Stimulated activated CD4-positive, alpha-beta T cell treated with anti-CD3 and anti-CD28 coated beads, Interleukin-4, amount 100 ng/mL, for 48 hours (primary cell): ENCODE measurements at regions not wholly inside any gene's neighbourhood (a gene's known extent, or its start where the extent isn't known, plus 50 kb on each side); places are given as distances from the start of the nearest gene placed in this dataset.

ENCODE experiments used
- DNase-seq, 2 donors: peaks; one replicate each; pipeline ENCODE4 v3.0.0-alpha.2; 2020; ENCODE audit warnings: low read depth in 2 of 2

DNA sequence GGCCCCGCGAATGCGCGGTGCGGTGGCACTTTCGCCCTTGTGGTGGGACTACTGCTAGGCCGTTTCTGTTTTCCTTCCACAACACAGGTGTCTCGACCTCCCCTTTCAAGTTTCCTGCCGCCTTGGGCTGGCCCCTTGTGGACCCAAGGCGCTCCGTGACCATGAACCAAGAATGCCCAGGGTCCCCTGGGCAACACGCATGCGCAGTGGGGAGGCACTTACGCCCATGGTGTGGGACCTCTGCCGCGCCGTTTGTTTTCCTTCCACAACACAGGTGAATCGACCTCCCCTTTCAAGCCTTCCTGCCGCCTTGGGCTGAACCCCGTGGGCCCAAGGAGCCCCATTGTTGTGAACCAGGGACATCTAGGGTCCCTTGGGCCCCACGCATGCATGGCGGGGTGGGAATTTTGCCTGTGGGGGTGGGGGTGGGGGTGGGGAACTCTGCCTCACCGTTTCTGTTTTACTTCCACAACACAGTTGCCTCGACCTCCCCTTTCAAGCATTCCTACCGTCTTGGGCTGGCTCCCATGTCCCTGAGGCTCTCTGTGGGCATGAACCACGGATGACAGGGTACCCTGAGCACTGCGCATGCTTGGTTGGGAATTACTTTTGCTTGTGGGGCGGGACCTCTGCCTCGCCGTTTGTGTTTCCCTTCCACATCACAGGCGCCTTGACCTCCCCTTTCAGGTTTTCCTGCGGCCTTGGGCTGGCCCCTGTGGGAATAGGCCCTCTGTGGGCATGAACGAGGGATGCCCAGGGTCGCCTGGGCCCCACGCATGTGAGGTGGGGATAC, 355.1 kb downstream of the ALG10 start:
- DNase-seq, result no peak

DNA sequence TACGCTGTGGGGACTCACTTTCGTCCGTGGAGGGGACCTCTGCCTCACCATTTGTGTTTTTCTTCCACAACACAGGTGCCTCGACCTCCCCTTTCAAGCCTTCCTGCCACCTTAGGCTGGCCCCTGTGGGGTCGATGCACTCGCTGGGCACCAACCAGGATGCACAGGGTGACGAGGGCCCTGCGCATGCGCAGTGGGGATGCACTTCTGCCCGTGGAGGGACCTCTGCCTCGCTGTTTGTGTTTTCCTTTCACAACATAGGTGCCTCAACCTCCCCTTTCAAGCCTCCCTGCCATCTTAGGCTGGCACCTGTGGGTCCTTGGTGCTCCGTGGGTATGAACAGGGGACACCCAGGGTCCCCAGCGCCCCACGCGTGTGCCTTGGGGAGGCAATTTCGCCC, 356.8 kb downstream of the ALG10 start:
- no peak for DNase-seq

DNA sequence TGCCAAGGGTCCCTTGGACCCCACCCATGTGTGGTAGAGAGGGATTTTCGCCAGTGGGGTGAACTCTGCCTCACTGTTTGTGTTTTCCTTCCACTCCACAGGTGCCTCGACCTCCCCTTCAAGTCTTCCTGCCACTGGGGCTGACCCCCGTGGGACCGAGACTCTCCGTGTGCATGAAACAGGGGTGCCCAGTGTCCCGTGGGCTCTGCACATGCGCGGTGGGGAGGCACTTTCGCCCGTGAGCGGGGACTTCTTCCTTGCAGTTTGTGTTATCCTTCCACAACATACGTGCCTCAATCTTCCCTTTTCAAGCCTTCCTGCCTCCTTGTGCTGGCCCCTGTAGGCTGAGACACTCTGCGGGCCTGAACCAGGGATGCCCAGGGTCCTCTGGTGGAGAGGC, 362.4 kb downstream of the ALG10 start:
- DNase-seq, result no peak

DNA sequence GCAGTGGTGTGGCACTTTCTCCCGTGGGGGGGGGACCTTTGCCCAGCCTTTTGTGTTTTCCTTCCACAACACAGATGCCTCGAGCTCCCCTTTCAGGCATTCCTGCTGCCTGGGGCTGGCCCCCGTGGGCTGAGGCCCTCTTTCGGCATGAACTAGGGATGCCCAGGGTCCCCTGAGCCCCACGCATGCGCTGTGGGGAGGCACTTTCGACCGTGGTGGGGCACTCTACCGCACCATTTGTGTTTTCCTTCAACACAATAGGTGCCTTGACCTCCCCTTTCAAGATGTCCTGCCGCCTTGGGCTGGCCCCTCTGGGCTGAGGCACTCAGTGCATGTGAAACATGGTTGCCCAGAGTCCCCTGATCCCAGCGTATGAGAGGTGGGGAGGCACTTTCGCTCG, 363.7 kb downstream of the ALG10 start:
- no peak for DNase-seq

DNA sequence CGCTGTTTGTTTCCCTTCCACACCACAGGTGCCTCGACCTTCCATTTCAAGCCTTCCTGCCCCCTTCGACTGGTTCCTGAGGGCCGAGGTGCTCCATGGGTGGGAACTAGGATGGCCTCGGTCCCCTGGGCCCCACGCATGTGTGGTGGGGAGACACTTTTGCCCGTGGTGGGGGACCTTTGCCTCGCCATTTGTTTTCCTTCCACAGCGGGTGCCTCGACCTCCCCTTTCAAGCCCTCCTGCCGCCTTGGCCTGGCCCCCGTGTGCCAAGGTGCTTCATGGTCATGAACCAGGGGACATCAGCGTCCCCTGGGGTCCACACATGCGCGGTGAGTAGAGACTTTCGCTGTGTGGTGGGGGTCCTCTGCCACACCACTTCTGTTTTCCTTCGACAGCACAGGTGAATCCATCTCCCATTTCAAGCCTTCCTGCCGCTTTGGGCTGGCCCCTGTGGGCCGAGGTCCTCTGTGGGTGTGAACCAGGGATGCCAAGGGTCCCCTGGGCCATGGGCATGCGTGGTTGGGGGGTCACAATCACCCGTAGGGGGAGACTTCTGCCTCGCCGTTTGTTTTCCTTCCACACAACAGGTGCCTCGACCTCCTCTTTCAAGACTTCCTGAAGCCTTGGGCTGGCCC, 364.4 kb downstream of the ALG10 start:
- no peak for DNase-seq

DNA sequence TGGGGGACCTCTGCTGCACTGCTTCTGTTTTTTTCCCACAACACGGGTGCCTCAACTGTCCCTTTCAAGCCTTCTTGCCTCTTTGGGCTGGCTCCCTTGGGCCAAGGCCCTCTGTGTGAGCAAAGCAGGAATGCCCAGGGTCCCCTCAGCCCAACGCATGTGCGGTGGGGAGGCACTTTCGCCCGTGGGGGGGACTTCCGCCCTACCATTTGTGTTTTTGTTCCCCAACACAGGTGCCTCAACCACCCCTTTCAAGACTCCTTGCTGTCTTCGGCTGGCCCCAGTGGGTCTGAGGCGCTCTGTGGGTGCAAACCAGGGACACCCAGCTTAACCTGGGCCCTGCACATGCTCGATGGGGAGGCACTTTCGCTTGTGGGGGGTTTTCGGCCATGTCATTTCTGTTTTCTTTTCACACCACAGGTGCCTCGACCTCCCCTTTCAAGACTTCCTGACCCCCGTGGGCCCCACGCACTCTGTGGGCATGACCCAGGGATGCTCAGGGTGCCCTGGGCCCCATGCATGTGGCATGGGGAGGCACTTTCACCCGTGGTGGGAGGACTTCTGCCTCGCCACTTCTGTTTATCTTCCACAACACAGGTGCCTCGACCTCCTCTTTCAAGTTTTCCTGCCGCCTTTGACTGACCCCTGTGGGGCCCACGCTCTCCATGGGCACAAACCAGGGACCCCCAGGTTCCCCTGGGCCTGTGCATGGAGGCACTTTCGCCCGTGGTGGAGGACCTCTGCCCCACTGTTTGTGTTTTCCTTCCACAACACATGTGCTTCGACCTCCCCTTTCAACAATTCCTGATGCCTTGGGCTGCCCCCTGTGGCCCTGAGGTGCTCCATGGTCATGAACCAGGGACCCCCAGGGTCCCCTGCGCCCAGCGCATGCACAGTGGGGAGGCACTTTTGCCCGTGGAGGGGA, 365.7 kb downstream of the ALG10 start:
- DNase-seq, result no peak

DNA sequence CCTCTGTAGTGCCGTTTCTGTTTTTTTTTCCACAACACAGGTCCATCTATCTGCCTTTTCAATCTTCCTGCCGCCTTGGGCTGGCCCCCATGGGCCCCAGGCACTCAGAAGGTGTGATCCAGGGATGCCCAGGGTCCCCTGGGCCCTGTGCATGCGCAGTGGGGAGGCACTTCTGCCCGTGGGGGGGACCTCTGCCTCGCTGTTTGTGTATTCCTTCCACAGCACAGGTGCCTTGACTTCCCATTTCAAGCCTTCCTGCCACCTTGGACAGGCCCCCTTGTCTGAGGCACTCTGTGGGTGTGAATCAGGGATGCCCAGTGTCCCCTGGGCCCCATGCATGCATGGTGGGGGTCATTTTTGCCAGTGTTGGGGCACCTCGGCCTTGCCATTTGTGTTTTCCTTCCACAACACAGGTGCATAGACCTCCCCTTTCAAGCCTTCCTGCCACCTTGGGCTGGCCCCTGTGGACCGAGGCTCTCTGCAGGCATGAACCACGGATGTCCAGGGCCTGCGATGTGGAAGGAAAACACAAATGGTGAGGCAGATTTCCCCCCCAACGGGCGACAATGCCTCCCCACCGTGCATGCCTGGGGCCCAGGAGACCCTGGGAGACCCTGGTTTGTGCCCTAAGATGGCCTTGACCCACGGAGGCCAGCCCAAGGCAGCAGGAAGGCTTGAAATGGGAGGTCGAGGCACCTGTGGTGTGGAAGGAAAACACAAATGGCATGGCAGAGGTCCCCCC, 366.5 kb downstream of the ALG10 start:
- no peak for DNase-seq

DNA sequence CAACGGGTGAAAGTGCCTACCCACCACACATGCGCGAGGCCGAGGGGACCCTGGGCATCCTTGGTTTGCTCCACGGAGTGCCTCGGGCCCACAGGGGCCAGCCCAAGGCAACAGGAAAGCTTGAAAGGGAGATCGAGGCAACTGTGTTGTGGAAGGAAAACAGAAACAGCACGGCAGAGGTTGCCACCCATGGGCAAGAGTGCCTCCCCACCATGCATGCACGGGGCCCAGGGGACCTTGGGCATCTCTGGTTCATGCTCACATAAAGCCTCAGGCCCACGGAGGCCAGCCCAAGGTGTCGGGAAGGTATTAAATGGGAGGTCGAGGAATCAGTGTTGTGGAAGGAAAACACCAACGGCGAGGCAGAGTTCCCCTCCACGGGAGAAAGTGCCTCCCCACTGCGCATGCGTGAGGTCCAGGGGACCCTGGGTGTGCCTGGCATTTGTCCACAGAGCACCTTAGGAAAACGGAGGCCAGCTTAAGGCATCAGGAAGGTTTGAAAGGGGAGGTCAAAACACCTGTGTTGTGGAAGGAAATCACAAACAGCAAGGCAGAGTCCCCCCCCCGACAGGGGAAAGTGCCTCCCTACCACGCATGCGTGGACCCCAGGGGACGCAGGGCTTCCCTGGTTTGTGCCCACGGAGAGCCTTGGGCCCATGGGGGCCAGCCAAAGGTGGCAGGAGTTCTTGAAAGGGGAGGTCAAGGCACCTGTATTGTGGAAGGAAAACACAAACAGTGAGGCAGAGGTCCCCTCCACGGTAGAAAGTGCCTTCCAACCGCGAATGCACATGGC, 367.3 kb downstream of the ALG10 start:
- no peak for DNase-seq

DNA sequence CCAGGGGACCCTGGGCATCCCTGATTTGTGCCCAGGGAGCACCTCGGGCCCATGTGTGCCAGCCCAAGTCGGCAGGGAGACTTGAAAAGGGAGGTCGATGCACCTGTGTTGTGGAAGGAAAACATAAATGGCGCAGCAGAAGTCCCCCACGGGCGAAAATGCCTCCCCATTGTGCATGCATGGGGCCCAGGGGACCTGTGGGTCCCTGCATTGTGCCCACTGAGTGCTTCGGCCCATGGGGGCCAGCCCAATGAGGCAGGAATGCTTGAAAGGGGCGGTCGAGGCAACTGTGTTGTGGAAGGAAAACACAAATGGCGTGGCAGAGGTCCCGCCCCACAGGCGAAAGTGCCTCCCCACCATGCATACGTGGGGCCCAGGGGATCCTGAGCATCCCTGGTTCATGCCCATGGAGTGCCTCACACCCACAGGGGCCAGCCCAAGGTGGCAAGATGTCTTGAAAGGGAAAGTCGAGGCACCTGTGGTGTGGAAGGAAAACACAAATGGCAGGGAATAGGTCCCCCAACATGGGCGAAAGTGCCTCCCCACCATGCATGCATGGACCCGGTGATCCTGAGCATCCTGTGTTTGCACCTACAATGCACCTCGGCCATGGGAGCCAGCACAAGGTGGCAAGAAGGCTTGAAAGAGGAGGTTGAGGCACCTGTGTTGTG, 368.0 kb downstream of the ALG10 start:
- no peak for DNase-seq

DNA sequence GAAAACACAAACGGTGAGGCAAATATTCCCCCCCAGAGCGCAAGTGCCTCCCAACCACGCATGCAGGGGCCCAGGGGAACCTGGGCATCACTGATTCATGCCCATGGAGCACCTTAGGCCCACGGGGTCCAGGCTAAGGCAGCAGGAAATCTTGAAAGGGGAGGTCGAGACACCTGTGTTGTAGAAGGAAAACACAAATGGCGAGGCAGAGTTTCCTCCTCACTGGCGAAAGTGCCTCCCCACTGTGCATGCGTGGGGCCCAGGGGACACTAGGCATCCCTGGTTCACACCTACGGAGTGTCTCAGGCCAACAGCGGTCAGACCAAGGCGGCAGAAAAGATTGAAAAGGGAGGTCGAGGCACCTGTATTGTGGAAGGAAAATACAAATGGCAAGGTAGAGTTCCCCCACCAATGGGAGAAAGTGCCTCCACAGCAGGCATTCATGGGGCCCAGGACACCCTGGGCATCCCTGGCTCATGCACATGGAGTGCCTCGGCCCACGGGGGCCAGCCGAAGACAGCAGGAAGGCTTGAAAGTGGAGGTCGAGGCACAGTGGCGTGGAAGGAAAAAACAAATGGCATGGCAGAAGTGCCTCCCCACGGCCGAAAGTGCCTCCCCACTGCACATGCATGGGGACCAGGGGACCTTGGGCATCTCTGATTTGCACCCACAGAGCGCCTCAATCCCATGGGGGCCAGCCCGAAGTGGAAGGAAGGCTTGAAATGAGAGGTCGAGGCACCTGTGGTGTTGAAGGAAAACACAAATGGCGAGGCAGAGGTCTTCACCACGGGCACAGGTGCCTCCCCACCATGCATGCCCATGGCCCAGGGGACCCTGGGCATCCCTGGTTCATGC, 368.8 kb downstream of the ALG10 start:
- DNase-seq, result no peak

DNA sequence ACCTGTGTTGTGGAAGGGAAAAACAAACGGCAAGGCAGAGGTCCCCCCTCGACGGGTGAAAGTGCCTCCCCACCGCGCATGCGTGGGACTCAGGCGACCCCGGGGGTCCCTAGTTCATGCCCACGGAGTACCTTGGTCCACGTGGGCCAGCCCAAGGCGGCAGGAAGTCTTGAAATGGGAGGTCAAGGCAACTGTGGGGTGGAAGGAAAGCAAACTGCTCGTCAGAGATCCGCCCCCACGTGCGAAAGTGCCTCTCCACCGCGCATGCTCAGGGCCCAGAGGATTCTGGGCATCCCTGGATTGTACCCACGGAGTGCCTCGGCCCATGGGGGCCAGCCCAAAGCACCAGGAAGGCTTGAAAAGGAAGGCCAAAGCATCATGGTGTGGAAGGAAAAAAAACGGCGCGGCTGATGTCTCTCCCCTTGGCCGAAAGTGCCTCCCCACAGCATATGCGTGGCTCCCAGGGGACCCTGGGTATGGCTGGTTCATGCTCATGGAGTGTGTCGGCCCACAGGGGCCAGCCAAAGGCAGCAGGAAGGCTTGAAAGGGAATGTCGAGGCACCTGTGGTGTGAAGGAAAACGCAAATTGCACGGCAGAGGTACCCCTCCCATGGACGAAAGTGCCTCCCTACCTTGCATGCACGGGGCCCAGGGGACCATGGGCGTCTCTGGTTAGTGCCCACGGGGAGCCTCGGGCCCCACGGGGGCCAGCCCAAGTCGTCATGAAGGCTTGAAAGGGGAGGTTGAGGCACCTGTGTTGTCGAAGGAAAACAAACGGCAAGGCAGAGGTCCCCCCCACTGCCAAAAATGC, 369.7 kb downstream of the ALG10 start:
- no peak for DNase-seq

DNA sequence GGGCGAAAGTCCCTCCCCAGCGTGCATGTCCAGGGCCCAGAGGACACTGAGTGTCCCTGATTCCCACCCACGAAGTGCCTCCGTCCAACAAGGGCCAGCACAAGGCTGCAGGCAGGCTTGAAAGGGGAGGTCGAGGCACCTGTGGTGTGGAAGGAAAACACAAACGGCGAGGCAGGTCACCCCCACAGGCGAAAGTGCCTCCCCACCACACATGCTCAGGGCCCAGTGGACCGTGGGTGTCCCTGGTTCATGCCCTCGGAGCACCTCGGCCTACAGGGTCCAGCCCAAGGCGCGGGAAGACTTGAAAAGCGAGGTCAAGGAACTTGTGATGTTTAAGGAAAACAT, 370.4 kb downstream of the ALG10 start:
- DNase-seq, result no peak

DNA sequence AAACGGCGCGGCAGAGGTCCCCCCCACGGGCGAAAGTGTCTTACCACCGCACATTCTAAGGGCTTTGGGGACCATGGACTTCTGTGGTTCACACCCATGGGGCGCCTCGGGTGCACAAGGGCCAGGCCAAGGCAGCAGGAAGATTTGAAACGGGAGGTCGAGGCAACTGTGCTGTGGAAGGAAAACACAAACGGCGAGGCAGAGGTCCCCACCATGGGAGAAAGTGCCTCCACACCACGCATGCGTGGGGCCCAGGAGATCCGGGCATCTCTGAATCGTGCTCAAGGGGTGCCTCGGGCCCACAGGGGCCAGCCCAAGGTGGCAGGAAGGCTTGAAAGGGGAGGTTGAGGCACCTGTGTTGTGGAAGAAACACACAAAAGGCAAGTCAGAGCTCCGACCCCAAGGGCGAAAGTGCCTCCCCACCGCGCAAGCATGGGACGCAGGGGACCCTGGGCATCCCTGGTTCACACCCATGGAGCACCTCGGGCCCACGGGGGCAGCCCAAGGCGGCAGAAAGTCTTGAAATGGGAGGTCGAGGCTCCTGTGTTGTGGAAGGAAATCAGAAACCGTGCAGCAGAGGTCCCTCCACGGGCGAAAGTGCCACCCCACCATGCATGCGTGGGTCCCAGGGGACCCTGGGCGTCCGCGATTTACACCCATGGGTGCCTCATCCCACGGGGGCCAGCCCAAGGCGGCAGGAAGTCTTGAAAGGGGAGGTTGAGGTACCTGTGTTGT, 371.0 kb downstream of the ALG10 start:
- DNase-seq, result no peak

DNA sequence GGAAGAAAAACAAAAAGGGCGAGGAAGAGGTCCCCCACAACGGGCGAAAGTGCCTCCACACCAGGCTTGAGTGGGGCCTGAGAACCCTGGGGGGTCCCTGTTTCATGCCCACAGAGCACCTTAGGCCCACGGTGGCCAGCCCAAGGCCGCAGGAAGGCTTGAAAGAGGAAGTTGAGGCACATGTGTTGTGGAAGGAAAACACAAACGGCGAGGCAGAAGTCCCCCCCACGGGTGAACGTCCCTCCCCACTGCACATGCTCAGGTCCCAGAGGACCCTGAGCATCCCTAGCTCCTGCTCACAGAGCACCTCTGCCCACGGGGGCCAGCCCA, 371.5 kb downstream of the ALG10 start:
- DNase-seq, result no peak

DNA sequence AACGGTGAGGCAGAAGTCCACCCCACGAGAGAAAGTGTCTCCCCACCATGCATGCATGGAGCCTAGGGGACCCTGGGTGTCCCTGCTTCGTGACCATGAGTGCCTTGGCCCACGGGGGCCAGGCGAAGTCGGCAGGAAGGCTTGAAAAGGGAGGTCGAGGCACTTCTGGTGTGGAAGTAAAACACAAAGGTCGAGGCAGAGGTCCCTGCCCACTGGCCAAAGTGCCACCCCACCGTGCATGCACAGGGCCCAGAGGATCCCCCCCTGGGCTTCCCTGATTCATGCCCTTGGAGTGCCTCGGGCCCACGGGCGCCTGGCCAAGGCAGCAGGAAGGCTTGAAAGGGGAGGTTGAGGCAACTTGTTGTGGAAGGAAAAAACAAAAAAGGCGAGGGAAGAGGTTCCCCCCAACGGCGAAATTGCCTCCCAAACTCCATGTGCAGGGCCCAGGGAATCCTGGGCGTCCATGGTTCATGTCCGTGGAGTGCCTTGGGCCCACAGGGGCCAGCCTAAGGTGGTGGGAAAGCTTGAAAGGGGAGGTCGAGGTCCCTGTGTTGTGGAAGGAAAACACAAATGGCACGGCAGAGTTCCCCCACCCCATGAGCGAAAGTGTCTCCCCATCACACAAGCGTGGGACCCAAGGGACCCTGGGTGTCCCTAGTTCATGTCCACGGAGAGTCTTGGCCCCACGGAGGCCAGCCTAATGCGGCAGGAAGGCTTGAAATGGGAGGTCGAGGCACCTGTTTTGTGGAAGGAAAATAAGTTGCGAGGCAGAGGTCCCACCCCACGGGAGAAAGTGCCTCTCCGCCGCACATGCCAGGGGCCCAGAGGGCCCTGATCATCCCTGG, 372.1 kb downstream of the ALG10 start:
- no peak for DNase-seq

DNA sequence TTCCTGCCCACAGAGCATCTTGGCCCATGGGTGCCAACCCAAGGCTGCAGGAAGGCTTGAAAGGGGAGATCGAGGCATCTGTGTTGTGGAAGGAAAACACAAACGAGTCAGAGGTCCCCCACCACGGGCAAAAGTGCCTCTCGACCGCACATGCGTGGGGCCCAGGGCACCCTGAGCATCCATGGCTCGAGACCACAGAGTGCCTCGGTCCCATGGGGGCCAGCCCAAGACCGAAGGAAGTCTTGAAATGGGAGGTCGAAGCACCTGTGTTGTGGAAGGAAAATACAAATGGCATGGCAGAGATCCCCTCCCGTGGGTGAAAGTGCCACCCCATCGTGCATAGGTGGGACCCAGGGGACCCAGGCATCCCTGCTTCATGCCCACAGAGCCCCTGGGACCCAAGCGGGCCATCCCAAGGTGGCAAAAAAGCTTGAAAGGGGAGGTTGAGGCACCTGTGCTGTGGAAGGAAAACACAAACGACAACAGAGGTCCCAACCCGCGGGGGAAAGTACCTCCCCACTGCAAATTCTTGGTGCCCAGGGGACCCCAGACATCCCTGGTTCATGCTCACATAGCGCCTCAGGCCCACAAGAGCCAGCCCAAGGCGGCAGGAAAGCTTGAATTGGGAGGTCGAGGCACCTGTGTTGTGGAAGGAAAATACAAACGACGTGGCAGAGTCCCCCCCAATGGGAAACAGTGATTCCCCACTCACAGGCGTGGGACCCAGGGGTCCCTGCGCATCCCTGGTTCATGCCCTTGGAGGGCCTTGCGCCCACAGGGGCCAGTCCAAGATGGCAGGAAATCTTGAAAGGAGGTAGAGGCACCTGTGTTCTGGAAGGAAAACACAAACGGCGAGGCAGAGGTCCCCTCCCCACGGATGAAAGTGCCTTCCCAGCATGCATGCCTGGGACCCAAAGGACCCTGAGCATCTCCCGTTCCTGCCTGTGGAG, 373.0 kb downstream of the ALG10 start:
- DNase-seq, result no peak
